ENCODE measurements at regions not wholly inside any gene's neighbourhood (a gene's known extent, or its start where the extent isn't known, plus 50 kb on each side); places are given as distances from the start of the nearest gene placed in this dataset.
"Not testable (repeated sequence)": the region's sequence is repeated elsewhere in the genome, so short reads cannot be mapped to it uniquely, and the experiment has no call there.

DNA sequence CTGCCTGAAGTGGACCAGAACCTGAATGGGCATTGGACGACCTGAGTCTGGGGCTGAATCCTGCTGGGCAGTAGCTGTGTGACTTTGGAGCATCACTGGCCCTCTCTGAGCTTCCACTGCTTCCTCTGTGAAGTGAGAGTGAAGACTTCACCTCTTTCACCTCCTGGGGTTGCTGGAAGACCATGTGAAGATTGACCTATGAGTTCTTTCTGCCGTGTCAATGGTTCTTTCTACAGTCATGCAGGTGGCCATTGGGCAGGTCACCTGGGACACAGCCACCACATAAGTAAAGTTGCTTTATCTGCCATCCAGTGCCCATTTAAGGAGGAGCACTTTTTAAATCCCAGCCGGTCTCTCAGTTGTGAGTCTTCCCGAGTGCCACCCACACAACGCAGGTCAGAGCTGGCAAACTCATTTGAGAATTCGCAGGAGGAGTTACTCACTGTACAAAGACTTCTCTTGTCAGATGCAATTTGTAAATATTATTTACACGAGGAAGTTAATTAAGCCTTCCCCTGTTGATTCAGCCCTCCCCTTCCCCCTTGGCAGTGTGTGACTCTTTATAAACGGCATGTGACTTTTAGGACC lies 74.8 kb upstream of the TCL1B start:
- no peak for DNase-seq (ENCODE audit: low read depth)
- TF ChIP-seq, protein P1, sequence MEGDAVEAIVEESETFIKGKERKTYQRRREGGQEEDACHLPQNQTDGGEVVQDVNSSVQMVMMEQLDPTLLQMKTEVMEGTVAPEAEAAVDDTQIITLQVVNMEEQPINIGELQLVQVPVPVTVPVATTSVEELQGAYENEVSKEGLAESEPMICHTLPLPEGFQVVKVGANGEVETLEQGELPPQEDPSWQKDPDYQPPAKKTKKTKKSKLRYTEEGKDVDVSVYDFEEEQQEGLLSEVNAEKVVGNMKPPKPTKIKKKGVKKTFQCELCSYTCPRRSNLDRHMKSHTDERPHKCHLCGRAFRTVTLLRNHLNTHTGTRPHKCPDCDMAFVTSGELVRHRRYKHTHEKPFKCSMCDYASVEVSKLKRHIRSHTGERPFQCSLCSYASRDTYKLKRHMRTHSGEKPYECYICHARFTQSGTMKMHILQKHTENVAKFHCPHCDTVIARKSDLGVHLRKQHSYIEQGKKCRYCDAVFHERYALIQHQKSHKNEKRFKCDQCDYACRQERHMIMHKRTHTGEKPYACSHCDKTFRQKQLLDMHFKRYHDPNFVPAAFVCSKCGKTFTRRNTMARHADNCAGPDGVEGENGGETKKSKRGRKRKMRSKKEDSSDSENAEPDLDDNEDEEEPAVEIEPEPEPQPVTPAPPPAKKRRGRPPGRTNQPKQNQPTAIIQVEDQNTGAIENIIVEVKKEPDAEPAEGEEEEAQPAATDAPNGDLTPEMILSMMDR (IDR thresholded peaks at IDR 0.05; ENCODE audit: insufficient read depth, low read length): no peak

DNA sequence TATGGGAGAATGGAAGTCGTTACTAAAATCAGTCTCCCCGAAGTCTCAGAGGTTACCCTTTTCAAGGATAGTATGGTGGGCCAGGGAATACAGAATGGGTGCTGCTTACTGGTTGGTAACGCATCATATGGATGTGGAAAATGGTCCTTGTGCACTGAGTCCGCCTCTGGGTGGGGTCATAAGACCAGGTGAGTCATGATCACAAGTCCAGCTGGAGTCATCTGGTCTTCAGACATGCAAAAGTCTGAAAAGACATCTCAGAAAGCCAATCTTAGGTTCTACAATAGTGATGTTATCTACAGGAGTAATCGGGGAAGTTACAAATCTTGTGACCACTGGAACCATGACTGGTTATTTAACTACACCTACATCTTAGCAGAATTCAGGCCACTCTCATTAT lies 71.9 kb upstream of the TCL1B start:
- TF ChIP-seq, protein P1 (IDR thresholded peaks at IDR 0.05; ENCODE audit: insufficient read depth, low read length): no peak
- DNase-seq (ENCODE audit: low read depth): peak; percentile 1
- no peak overlapping the region for H3K4me3 ChIP-seq (ENCODE audit: low read depth, low read length)

More for the DNA sequence above, 74.8 kb upstream of the TCL1B start:
- no peak overlapping the region for H3K4me3 ChIP-seq (ENCODE audit: low read depth, low read length)

DNA sequence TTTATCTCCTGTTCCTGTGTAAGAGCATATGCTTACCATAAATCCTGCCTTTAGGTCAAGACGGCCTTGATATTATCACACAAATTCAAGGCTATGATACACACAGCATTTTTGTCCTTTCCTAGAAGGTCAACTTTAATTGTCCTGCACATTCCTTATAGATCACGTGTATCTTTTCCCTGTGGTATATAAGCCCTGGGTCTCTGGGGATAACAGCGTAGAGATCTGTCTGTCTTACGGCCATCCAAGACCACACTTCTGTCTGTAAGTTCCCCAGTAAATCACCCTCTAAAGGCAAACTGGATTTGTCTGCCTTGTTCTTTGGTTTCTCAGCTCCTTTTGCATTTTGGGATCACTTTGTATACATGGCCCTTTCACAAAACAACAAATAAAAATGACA lies 69.5 kb upstream of the TCL1B start:
- DNase-seq (ENCODE audit: low read depth): no peak
- H3K4me3 ChIP-seq (ENCODE audit: low read depth, low read length): no peak overlapping the region
- TF ChIP-seq, protein P1 (IDR thresholded peaks at IDR 0.05; ENCODE audit: insufficient read depth, low read length): no peak

DNA sequence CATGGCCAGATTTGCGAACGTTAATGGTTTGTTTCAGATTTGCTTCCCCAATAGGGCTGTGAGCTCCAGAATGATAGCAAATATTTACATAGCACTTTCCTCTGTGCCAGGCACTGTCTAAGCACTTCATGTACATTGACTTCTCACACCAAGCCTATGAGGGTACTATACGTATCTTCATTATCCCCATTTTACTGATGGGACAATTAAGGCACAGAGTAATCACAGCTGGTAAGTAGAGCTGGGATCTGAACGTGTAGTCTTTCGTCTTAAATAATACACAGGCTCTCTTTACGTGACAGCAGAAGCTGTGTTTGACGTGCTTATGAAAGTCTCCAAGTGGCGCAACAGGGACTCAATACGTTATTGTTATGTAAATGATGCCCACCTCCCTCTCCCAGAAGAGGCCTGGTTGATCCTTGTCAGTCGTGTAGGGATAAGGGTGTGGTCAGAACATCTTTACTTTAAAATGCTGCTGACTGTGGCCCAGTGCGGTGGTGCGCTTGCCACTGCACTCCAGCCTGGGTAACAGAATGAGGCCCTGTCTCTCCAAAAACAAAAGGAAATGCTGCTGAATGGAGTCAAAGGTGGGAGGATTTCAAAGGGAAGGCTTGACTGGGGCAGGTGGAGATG lies 66.3 kb upstream of the TCL1B start:
- TF ChIP-seq, protein P1 (IDR thresholded peaks at IDR 0.05; ENCODE audit: insufficient read depth, low read length): no peak
- DNase-seq (ENCODE audit: low read depth): no peak
- no peak overlapping the region for H3K4me3 ChIP-seq (ENCODE audit: low read depth, low read length)

DNA sequence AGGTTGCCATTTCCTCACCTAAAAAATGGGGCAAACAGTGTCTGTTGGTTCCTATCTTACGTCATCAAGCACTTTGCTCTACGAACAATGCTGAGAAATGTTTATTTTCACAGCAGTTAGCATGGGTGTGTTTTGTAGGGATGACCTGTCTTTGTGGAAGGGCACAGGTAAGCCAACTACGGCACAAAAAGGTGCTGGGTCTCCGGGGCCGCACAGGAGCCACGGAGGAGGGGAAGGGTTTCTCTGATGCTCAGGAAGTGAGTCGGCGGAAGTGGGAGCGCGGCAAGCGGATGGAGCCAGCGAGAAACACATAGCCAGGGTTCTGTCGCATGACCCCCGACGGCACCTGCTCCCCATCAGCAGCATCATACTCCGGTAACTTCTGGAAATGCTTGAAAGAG lies 65.6 kb upstream of the TCL1B start:
- no peak for DNase-seq (ENCODE audit: low read depth)
- no peak overlapping the region for H3K4me3 ChIP-seq (ENCODE audit: low read depth, low read length)

DNA sequence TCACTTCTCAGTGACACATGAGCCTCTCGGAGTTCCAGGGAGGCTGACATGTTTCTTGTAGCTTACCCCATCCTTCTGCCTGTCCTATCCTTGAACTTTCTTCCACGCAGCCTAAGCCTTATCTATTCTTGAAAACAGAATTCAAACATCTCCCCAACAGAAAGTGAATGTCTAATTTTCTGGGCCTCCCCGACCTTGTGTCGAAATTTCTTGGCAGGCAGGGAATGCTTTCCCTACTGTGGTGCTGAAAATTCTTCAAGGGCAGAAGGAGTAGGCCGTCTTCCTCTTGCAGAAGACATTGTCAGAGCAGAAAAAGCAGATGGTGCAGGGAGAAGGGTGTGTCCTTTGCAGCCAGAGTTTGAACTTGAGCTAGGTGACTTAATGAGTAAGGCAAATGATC lies 63.0 kb upstream of the TCL1B start:
- H3K4me3 ChIP-seq (ENCODE audit: low read depth, low read length): no peak overlapping the region
- DNase-seq (ENCODE audit: low read depth): peak; percentile 1
- TF ChIP-seq, protein P1 (IDR thresholded peaks at IDR 0.05; ENCODE audit: insufficient read depth, low read length): no peak

More for the DNA sequence above, 65.6 kb upstream of the TCL1B start:
- TF ChIP-seq, protein P1 (IDR thresholded peaks at IDR 0.05; ENCODE audit: insufficient read depth, low read length): no peak

DNA sequence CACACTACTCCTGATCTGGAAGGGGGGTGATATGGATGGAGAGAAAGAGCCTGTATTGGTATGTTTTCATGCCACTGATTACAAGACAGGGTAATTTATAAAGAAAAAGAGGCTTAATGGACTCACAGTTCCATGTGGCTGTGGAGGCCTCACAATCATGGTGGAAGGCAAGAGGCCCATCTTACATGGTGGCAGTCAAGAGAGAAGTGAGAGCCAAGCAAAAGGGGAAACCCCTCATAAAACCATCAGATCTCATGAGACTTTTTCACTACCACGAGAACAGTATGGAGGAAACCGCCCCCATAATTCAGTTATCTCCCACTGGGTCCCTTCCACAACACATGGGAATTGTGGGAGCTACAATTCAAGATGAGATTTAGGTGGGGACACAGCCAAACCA lies 60.5 kb upstream of the TCL1B start:
- DNase-seq (ENCODE audit: low read depth); H3K4me3 ChIP-seq (ENCODE audit: low read depth, low read length): not testable (repeated sequence)
